Iris pigment epithelial cell (primary cell): ENCODE measurements at regions not wholly inside any gene's neighbourhood (a gene's known extent, or its start where the extent isn't known, plus 50 kb on each side); places are given as distances from the start of the nearest gene placed in this dataset.
"Not testable (repeated sequence)": the region's sequence is repeated elsewhere in the genome, so short reads cannot be mapped to it uniquely, and the experiment has no call there.

Source experiments
- DNase-seq: peaks from one replicate; pipeline ENCODE4 v3.0.0-alpha.2; 2011; ENCODE audit warnings: low read depth

DNA sequence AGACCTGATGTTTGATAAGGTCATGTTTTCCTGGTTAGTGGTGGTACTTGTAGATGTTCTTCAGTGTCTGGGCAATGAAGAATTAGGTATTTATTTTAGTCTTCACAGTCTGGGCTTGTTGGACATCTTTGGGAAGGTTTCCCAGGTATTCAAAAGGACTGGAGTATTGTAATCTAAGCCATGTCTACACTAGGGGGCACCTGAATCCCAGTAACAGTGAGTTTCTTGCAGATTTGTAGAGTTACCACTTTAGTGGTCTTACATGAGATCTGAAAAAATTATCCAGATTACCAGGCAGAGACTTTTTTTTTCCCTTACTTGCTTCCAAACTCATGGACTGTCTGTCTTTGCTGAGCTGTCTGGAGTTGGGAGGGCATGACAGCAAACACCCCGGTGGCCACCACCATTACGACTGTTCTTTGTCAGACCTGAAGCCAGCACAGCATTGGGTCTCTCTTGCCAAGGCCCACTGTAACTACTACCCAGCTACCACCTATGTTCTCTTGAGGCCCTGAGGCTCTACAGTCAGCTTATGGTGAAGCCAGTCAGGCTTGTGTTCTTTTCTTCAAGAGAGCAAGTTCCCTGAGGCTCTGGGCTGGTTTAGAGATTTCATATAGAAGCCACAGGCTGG lies 820.7 kb upstream of the FBXO33 start:
- no peak for DNase-seq

DNA sequence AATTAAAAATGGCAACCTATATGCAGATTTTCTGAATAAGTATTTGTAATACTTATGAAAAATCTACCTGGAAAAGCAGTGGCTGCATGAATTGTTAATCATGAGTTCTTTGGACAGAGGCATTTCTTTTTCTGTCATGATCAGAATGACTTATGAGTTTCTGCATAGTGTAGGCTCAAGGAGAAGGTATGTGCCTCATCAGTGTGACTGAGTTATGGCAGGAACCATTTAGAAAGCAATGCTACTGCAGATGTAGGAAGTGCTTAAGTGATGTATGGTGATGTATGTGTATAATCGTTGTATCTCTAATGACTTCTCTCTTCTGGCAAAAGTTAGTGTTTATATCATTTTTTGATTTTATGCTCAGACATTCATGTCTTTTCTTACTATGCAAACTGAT lies 816.4 kb upstream of the FBXO33 start:
- no peak for DNase-seq

DNA sequence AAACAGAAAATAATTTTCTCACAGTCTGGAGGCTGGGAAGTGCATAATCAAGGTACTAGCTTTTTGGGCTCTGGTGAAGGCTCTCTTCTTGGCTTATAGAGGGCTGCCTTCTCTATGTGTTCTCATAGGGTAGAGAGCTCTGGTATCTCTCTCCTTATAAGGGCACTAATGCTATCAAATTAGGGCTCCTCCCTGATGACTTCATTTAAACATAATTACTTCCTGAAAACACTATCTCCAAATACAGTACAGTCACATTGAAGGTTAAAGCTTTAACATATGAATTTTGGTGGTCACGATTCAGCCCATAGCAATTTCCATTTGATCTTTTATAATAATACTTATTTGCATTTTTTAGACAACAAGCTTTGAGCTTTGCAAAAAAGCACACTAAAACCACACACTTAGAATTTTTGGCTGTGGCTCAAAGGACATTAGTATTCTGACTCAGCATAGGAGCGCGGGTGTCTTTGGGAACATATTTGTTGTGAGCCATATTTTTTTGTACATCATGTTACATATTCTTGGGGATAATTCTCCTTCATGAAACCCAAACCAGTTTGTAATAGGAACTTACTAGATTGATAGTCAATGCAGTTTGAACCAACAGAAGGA lies 808.1 kb upstream of the FBXO33 start:
- DNase-seq, result no peak

DNA sequence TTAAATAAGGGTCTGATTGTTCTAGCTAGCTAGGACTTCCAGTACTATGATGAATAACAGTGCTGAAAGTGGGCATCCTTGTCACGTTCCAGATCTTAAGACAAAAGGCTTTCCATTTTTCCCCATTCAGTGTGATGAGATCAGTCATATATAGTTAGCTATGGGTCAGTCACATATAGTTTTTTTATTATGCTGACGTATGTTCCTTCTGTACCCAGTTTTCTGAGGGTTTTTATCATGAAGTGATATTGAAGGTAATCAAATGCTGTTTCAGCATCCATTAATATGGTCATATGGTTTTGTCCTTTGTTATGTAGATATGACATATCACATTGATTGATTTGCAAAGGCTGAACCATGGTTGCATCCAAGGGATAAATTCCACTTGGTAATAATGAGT lies 800.1 kb upstream of the FBXO33 start:
- DNase-seq, result no peak

DNA sequence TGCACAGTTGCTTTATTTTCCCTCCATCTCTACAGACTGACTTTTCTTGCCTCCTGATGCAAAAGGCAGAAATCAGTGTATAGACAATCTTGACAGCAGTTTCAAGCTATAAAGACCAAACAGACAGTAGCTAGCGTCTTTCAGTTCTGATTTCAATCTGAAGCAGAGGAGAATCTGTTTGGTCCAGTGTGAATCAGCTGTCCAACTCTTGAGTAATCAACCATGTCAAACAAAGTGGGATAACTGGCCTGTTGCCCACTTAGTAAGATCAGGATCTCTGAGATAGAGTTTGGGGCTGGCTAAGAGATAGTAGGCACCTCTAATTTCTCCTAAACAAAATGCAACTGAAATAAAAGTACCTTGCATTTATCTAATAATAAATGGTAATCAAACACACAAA lies 797.4 kb upstream of the FBXO33 start:
- DNase-seq, result no peak

DNA sequence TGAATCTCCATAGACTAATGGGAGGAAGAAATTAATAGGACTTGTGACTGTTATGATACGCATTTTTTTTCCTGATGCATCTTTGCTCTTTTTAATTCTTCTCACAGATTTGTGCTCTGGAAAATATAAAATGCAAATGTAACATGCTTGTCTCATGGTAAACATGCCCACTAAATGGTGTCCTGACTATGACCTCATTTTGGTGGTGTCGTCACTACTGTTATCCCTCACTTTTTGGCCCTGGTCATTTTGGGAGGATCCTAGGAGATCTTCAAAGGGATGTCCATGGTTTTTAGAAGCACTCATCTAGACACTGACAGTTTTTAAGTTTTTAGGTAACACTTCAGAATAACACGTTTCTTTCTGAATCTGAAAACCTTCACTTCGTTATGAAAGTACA lies 790.8 kb upstream of the FBXO33 start:
- no peak for DNase-seq

DNA sequence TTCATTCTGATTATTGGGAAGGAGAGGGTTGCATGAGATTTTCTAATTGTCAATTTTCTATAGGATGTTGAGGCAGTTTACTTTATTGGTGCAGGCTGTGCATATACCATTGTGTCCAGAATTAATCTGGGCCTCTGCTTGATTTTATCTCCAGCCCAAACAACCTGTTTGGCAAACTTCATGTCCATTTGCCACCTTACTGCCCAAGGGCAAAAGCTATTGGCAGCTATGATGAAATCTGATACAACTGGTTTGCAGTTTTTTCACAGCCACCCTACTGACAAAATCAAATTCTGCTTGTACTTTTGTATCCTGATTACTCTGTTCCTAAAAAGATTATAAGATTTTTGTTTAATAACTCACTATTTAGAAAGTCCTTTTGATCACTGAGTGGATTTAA lies 789.2 kb upstream of the FBXO33 start:
- no peak for DNase-seq

DNA sequence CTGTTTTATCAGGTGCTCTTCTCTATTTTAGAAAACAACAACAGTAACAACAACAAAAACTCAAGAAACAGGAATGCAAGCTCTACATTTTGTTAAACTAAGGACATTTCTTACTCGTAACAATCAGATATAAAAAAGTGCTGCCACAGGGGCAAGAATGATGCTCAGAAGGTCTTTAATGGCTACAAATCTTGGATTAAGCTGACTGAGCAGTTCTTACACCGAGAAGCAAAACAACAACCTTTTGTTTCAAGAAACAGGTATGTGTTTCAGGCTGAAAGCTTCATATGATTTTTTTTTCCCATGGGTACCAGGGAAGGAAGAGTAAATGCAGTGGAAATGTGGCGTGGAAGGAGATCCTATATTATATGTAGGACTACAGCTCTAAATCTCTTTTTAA lies 786.8 kb upstream of the FBXO33 start:
- no peak for DNase-seq

DNA sequence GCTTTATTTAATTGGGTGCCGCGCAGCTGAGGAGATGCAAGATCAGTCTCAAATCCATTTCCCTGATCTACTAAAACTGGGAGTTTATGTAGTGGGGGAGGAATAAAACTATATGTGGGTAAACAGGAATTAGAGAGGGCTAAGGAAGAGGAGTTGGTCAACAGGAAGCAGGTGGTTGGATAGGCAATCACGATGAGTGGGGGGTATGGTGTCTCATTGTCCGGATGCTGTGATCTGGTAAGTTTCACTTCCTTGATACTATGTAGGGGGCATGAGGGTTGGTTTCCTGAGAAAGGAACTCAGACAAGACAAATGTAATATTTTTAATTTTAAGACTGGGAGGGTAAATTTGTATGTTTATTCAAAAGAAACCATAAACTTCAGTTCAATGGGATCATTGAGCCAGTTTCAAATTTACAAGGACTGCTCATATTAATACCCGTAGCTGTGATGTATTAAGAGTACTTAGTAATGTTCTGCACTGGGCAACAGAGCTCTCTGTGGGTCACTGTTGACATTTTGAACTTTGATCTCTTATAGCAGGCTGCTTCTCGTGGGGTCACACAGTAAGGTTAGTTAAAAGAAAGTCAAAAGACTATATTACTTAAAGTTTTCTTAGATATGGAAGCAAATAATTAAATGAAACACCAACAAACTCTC lies 786.2 kb upstream of the FBXO33 start:
- no peak for DNase-seq

DNA sequence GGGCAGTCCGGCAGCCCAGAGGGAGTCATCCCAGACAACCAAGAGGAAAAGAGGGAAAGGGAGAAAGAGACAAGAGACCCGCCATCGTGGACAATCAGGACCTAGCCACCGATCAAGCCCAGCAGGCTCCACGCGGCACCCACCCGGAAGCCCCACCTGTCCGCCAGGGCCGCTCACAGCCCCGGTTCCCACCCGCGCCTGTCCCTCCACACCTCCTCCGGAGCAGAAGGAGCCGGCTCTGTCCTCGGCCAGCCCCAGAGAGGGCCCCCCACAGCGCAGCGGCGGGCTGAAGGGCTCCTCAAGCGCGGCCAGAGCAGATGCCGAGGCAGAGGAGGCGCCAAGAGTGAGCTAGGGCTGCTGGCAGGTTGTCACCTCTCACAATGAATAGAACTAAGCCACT lies 784.7 kb upstream of the FBXO33 start:
- DNase-seq, result no peak

DNA sequence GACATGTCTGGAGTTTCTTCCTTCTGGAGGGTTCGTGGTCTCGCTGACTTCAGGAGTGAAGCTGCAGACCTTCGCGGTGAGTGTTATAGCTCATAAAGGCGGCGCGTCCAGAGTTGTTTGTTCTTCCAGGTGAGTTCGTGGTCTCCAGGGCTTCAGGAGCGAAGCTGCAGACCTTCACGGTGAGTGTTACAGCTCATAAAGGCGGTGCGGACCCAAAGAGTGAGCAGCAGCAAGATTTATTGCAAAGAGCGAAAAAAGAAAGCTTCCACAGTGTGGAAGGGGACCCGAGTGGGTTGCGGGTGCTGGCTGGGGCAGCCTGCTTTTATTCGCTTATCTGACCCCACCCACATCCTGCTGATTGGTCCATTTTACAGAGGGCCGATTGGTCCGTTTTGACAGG lies 784.2 kb upstream of the FBXO33 start:
- not testable (repeated sequence) for DNase-seq

DNA sequence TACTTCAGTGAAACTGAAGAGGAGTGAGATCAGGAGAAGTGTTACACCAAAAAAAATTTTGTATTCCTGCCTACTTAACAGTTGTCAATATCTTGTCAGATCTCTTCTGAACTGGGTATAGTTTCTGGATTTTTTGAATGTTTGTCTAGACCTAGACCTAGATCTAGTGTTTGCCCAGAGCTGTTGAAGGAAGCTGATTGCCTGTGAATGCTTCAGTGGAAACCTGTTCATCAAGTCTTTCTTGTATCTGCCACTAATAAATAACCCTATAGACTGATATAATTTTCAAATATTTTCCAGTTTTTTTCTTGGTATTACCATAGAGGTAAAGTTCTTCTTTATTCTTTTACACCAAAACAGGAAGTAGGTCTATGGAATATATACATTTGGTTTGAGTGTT lies 781.5 kb upstream of the FBXO33 start:
- DNase-seq, result no peak

DNA sequence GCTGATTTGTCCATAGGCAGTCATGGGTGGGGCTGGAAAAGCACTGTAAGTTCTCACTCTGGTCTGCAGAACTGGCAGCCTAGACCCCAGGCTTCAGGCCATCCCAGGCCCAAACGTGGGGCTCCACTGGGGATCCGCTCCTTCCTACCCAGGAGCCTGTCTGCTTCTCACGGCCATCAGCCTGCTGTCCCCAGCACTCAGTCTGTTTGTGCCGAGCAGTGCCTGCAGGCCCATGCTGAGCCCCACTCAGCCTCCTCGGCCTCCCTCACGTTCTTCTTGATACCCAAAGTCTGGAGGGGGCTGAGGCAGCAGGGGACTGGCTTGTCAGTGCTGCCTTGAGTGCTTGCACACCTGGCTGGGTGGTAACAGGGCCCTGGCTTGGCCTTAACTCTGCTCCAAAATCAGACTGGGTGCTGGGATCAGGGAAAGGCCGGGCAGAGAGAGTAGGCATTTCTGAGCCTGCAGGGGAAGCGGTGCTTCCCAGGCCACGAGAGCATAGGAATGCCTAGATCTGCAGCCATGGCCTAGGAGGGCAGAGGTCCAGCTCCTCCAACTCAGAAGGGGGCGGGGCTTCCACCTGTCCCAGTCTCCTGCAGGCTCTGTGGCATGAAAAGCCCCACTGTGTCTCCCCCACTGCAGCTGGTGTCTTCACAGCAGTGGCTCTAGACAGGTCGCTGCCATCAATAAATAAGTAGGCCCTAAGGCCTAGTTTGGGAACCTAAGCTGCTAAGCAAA lies 772.4 kb upstream of the FBXO33 start:
- no peak for DNase-seq

DNA sequence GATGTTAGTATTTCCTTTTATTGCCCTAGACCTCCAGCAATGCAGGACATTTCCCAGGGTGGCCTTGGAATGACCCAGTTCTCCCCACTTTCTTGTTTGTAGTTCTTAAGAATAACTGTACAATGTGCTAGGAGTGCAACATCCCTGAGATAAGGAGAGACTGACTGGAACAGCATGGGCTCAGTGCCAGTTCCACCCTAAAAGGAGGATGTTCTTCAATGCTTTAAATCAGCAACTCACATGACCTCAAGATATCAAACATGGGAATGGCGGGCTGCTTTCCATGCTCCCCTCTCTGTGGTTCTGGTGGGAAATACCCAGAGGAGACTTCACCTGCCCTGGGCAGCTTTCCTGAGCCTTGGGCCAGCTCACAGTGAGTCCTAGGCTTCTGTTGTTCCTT lies 766.9 kb upstream of the FBXO33 start:
- no peak for DNase-seq

DNA sequence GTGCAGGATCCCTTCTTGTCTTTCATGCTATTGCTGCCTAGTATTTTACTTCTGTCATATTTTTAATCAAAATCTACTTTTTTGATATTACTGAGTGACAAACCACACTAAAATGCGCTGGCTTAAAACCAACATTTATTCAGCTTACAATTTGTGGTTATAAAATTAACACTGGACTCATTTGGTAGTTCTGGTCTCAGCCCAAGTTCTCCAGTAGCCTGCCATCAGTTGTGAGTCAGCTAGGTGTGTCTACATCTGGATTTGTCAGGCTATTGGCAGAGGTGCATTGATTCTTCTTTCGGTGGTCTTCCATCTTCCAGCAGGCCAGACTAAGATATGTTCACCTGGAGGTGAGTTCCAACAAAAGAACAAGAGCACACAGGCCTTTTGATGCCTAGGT lies 765.1 kb upstream of the FBXO33 start:
- DNase-seq, result no peak

DNA sequence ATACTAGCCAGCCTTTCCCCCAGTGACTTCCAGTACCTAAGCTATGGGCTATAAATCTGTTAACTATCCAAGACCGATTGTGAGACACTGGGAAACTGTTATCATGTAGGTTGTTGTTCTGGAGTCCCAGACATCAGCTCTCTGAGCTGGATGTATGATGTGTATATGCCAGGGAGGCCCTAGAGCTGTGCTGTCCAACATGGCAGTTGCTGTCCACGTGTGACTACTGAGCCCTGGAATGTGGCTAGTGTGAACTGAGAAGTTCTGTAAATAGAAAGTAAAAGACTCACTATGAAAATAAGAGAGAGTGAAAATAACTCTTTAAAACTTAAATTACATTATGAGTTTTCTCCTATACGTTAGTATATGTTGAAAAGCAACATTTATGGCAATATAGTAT lies 755.8 kb upstream of the FBXO33 start:
- DNase-seq, result peak; percentile 0

DNA sequence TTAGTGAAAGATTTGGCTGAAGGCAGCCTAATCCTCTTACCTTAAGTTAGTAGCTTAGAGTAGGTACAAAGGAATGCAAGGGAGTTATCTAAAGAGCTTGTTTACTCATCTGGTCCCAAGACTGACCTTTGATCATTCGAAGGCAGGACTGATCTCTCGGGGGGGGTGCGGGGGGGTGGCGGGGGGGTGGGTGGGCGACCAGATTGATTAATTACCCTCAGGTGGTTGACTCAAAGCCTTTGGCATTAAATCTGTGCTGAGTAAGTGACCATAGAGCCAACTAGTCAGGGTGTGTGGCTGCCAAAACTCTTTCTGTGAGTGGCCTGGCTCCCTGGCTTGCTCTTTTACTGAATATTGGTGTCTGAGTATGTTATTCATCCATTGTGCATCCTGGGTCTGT lies 731.9 kb upstream of the FBXO33 start:
- DNase-seq, result no peak

DNA sequence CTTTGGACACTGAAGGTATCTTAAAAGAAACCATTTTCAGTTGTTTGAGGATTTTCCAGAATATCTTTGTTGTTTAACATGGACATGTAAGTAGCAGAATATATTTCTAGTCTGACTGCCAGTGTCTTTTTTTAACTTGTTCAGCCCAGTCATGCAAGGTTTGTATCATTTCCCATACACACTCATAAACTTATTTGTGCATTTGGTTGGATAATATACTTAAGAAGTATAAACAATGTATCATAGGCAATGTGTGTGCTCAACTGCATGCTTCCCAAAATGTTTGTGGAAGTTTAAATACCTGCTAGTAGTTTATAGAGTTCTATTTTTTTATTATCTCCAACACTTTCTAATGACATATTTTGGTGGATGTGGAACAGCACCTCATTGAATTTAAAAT lies 707.4 kb upstream of the FBXO33 start:
- DNase-seq, result no peak

DNA sequence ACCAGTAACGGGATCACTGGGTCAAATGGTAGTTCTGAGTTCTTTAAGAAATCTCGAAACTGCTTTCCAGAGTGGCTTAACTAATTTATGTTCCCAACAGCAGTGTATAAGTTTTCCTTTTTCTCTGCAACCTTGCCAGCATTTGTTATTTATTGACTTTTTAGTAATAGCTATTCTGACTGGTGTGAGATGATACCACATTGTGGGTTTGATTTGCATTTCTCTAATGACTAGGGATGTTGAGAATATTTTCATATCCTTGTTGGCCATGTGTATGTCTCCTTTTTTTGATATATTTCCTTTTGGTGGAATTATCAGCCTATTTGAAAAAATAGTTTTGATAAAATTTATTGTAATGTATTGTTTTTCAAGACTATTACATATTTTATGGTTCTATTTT lies 701.2 kb upstream of the FBXO33 start:
- no peak for DNase-seq

DNA sequence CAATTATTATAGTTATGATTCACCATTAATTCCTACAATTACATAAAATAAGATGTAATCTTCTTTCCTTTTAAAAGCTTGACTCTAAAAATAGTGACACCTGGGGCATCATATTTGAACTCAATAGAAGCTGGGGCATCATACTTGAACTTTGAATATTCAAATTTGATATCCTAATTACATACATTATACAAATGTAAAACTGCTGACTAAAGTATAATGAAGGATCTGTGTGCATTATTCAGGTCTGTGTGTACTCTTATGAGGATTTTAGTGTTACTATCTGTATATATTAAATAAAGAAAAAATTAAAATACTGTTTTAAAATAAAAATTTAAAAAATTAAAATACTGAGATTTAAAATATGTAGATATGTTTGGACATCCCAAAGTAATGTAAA lies 696.9 kb upstream of the FBXO33 start:
- DNase-seq, result no peak

DNA sequence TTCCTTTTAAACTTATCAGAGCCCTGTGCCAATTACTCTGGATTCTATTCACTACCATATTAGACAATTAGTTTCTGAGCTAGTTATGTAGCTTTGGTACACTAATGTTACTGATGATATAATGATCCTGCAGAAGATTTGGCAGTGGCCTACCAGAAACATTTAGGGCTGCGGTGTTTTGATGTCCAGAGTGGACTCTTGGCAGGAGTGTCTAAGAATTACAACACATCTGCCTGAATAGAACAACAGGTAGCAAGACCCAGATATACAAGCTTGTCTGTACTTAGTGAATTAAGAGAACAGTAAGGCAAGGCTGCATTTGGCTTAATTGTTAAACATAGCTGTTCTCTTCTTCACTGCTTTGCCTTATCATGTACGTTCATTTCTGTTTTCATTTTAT lies 691.6 kb upstream of the FBXO33 start:
- DNase-seq, result no peak

DNA sequence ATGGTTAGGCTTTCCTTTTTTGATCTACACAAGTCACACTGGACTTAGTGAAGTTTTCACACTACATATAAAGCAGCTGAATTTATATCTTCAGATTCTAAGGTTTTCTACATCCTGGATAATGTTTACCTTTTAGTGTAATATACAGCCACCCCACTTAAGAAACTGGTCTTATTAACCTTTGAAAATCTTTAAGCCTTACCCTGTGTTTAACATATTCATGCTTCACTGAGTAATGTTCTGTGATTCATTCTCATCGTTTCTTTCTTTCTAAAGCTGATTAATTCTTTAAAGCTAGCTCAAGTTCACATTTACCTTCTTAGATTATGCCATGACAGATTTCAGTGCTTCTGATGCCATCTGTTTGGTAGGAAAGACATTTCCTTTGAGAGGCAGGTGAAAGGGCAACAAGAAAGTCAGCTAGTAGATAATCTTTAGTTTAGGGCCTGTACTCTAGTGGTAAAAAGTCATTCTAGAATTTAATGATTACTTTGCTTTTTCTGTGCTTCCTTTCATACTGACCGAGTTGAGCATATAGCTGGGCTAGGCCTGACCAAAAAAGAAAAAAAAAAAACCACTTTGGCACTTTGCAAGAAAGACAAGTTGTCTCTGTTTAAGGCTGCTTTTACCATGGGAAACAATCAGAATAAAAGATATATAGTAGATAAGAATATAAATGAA lies 690.9 kb upstream of the FBXO33 start:
- DNase-seq, result no peak

DNA sequence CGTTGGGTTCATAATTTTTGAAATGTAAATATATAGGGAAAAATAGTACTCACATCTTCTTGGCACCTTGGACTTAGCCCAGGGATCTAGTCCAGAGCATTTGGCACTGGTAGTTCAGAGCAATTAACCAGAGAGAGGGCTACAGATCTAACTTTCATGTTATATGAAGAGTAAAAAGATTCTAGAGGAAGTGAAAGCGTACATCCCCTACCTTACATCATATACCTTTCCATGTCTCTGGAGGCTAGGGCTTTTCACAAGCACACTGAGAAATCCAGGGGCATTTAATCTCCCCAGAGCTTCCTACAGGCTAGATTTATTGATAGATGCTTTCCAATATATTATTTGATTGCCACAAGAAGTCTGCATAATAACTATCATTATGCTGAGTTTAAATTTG lies 687.5 kb upstream of the FBXO33 start:
- no peak for DNase-seq
